HG03521 (cell line): ENCODE measurements at regions not wholly inside any gene's neighbourhood (a gene's known extent, or its start where the extent isn't known, plus 50 kb on each side); places are given as distances from the start of the nearest gene placed in this dataset.

Experiments used
- ATAC-seq: cut with Tn5 transposase; IDR thresholded peaks from one replicate; pipeline ENCODE4 v1.9.1; 2021; ENCODE audit warnings: mild to moderate bottlenecking, moderate library complexity; ENCODE audit not compliant: unreplicated experiment

GRCh38 chr11:37026741-37027140, 428.7 kb upstream of the RAG2 start:
- no peak for ATAC-seq

GRCh38 chr11:37026326-37026725, 428.3 kb upstream of the RAG2 start:
- no peak for ATAC-seq

DNA sequence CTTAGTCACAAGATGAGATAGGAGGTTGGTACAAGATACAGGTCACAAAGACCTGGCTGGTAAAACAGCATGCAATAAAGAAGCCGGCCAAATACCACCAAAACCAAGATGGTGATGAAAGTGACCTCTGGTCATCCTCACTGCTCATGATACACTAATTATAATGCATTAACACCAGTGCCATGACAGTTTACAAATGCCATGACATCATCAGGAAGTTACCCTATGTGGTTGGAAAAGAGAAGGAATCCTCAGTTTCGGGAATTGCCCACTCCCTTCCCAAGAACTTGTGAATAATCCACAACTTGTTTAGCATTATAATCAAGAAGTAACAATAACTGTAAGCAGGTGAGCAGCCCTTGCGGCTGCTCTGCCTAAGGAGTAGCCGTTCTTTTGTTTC, 408.5 kb upstream of the RAG2 start:
- no peak for ATAC-seq

DNA sequence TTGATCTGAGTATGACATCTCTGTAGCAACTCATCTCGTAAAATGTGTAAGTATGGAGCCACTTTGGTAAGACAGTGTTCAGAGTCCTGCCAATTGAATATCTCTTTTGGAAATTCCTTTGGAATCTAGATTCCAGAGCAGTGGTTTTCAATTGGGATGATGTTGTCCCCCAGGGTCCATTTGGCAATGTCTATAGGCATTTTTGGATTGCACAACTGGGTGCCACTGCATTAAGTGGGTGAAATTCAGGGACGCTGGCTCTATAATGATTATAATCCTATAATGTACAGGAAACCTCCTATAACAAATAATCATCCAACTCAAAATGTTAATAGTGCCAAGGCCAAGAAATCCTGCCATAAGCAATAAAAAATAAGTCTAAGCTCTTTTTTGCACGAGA, 404.8 kb upstream of the RAG2 start:
- no peak for ATAC-seq

DNA sequence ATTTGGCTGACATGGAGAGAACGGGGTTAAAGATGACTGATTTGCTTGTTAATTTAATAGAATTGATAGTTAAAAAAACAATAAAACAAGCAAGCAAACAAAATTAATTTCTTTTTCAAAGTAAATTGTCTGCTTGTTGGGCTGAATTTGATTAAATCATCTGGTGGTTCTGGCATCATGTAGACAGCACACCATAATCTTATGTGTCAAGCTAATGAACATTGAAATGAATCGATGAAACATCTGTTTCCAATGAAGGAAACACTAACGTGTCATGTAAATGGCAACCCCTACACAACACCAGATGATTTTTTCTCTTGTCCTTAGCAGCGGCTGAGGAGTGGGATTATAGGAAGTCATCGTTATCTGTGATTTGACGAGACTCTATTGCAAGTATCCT, 399.6 kb upstream of the RAG2 start:
- no peak for ATAC-seq

DNA sequence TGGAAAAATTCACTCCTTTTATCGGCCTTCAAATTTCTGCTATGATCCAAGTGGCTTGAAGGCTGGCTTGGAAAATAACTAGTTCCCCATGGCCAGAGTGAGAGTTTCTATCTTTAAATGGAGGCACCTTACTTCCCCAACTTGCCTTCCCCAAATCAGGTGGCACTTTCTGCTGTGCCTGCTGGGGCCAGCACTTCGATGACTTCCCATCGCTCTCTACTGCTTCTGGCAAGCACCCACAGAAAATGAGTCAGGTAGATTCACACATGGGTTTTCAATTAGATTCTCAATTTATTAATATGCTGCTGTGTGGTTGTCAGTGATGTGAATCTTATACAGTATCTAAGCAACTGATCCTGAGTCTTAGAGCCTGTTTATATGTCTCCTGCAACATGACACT, 398.8 kb upstream of the RAG2 start:
- ATAC-seq, result no peak

DNA sequence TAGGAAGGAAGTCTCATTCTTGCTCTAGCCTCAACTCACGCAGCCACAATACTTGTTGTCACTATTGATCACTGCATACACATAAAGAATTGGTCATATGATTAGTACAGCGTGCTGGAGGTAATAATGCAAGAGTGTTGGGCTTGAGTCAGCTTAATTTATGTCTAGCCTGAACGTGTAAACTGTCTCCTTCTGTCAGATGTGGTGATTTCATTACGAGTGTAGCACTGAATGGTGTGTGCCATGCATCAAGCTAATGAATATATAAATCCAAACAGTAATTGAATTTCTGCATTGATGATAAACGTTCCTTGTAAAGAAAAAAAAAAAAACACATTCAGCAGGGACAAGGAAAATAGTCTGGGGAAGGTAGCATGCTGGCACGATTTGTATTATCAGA, 396.2 kb upstream of the RAG2 start:
- no peak for ATAC-seq

DNA sequence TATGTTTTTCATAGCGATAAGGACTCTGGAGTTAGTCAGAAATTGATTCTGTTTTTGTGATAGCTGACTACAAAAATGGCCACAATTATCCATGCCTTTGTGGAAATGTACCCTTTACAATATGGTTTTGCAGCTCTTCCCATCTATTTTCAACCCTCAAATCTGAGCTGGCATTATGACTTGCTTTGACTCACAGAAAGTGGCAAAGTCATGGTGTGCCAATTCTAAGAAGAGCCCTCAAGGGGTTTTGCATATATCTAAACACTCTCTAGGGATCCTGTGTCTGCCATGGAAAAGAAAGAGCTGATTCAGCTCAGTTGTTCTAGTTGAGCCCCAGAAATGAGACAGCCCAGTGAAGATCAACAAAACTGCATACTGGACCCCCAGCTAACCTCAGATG, 390.5 kb upstream of the RAG2 start:
- no peak for ATAC-seq

DNA sequence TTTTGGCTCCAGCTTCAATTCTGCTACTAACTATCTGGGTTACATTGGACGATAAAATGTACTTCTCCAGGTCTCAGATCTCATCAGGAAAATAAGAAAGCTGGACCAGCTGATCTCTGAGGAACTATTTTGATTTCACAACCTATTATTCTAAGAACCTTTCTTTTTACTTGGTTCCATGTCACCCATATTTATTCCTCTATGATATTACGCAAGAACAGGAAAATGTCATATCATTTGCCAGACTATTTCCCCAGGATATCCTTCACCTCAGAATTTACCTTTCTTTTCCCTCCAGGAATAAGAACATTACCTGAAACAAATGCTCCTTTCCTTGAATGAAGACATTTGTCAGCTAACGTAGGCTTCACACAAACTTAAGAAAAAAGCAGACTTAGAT, 387.5 kb upstream of the RAG2 start:
- ATAC-seq, result no peak

GRCh38 chr11:36976741-36977140, 378.7 kb upstream of the RAG2 start:
- no peak for ATAC-seq

- no peak for ATAC-seq
Observed at GRCh38 chr11:36974771-36975170, 376.7 kb upstream of the RAG2 start.

- ATAC-seq, result no peak
Observed at GRCh38 chr11:36953976-36954375, 355.9 kb upstream of the RAG2 start.

DNA sequence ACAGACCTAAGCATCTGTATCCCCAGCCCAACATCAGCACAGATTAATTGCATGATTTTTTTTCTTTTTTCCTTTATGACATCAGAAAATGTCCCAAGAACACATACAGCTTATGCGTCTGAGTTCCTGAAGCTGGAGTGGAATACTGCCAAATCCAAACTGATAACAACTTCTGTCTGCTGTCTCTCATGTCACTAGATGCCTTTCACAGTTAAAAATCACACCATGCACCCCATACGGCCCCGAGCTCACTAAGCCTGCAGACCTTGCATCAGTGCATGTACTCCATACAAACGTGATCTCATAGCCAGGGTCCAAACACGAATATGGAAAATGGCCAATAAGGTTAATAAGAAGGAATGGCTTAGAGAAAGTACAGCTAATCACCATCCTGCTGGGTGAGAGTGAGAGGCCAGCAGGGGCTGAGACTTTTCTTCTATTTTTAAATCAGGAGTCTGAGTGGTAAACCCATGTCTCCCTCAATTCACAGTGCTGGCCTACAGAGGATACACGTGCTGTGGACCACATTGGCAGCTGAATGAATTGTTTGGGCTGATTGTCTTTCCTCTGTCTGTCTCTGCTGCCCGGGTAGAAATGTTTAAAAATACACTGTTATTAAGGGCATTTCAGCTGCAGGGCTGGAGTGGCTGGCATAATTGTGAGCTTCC, 350.6 kb upstream of the RAG2 start:
- no peak for ATAC-seq

- ATAC-seq, result no peak
Observed at GRCh38 chr11:36945384-36945783, 347.3 kb upstream of the RAG2 start.

DNA sequence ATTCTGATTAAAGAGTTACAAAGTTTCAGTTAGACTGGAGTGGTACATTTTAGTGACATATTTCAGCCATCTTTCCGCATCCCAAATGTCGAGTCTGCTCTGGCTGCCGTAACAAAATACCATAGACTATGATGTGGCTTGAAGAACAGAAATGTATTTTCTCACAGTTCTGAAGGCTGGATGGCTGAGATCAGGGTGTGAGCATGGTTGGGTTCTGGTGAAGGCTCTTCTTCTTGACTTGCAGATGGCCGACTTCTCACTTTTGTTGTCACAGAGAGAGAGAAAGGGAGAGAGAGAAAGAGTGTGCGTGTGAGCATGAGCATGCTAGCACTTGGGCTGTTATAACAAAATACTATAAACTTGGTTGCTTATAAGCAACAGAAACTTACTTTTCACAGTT, 335.4 kb upstream of the RAG2 start:
- ATAC-seq, result no peak

GRCh38 chr11:36931139-36931538, 333.1 kb upstream of the RAG2 start:
- ATAC-seq, result no peak

DNA sequence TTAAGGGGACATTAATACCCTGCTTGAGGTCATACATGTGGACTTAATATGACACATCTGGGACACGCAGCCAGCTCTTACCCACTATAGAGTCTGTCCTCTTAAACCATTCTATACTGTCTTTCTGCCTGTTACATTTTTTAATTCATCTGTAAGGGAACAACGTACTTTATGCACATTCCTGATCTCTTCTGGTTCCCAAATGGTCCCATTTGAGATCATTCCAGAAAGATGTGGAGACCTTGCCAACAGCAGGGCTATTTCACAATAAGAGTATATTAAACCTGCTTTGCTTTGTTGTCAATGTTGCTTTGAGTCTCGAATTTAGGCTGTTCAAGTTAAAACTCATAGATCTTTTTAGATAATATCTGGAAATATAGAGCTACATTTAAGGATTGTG, 332.2 kb upstream of the RAG2 start:
- ATAC-seq, result no peak

DNA sequence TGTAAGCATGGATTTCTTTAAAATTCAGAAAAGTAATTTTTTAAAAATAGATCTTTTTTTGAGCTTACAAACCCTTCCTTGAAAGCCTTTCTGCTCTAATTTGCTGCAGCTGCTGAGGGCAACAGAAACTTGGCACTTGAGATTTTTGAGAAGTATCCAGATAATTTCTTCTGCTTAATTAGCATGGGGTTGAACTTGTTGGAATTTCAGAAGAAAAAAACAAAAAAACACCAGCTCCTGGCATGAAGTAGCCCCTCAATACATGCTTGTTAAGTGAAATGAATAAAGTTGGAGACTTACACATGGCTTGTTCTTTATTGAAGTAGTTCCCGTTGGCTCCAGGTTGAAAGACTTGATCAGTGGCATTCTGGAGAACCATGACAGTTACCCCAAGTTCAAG, 331.4 kb upstream of the RAG2 start:
- no peak for ATAC-seq

GRCh38 chr11:36928621-36929020, 330.6 kb upstream of the RAG2 start:
- ATAC-seq, result no peak

GRCh38 chr11:36899800-36900199, 301.8 kb upstream of the RAG2 start:
- ATAC-seq, result no peak

DNA sequence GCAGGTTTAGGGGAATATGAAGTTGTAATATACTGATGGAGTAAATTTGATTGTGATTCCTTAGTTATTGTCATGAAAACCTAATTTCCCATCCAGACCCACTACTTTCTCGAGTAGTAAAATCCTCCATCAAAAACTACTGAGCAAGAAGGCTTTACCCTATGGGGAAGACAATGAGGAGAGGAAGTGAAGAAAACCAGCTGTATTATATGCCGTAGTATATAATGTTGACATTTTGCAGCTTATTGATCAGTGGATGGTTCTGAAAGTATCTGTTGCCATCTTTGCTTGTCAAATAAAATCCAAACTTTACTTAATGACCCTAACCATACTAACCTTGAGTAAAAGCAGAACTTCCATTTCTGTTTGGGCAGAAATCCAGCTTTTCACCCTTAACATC, 292.8 kb upstream of the RAG2 start:
- no peak for ATAC-seq

DNA sequence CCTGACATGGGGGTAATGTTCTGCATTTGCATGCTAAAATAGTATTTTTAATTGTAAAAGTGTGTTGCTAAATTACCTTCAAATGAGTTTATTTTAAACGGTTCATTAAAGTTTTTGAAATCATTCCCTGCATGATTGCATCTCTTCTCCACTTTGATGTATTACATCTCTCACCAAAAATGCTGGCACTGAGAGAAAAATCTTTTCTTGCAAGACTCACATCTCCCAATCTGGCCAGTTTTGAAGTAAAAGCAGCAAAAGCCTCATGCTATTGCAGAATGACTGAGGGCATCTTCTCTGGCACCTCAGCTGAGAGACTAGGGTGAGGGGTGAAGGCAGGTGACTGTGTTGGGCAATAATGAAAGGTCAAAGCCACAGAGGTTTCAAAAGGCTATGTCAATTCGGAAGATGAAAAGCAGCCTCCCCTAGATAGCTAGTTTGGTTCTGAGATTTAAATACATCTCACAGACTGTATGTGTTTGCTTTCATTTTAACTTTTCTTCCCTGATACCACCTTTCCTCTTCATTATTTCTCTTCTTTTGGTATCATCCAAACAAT, 292.2 kb upstream of the RAG2 start:
- ATAC-seq, result no peak

GRCh38 chr11:36885154-36885553, 287.1 kb upstream of the RAG2 start:
- ATAC-seq, result no peak
